KMS-11 (cell line): ENCODE measurements at regions not wholly inside any gene's neighbourhood (a gene's known extent, or its start where the extent isn't known, plus 50 kb on each side); places are given as distances from the start of the nearest gene placed in this dataset.

Experiments
- H2AFZ ChIP-seq: fragments of 200-600 bp; sonication (generic); 2 replicates; pipeline ENCODE4 v1.6.1; 2016; ENCODE audit warnings: antibody characterized with exemption, mixed run types, low read depth
- H3K27ac ChIP-seq: fragments of 200-600 bp; sonication (generic); 2 replicates; pipeline ENCODE4 v1.6.1; 2016; ENCODE audit warnings: mild to moderate bottlenecking, mixed run types
- H3K27me3 ChIP-seq: fragments of 200-600 bp; sonication (generic); 2 replicates; pipeline ENCODE4 v1.6.1; 2017; ENCODE audit warnings: mild to moderate bottlenecking, low read depth, mixed run types, moderate library complexity; ENCODE audit not compliant: insufficient read depth
- H3K36me3 ChIP-seq: fragments of 200-600 bp; sonication (generic); 2 replicates; pipeline ENCODE4 v1.6.1; 2017; ENCODE audit warnings: mild to moderate bottlenecking, mixed run types; ENCODE audit not compliant: insufficient read depth
- H3K4me1 ChIP-seq: fragments of 200-600 bp; sonication (generic); 2 replicates; pipeline ENCODE4 v1.6.1; 2016; ENCODE audit warnings: mild to moderate bottlenecking, low read depth, mixed run types; ENCODE audit not compliant: poor library complexity, severe bottlenecking
- H3K4me2 ChIP-seq: fragments of 200-600 bp; sonication (generic); 2 replicates; pipeline ENCODE4 v1.7.0; 2016; ENCODE audit warnings: mild to moderate bottlenecking, mixed run types
- H3K4me3 ChIP-seq: fragments of 200-600 bp; sonication (generic); IDR thresholded peaks from 2 replicates; pipeline ENCODE4 v1.6.1; 2017; ENCODE audit warnings: low read depth, low read length, mixed read lengths; ENCODE audit not compliant: insufficient read depth
- H3K79me2 ChIP-seq: fragments of 200-600 bp; sonication (generic); 2 replicates; pipeline ENCODE4 v1.6.1; 2016; ENCODE audit warnings: low read depth, mixed run types; ENCODE audit not compliant: insufficient read depth
- H3K9ac ChIP-seq: fragments of 200-600 bp; sonication (generic); 2 replicates; pipeline ENCODE4 v1.6.1; 2016; ENCODE audit warnings: mild to moderate bottlenecking, mixed run types
- H4K20me1 ChIP-seq: fragments of 200-600 bp; sonication (generic); 2 replicates; pipeline ENCODE4 v1.6.1; 2016; ENCODE audit warnings: mild to moderate bottlenecking, mixed run types; ENCODE audit not compliant: insufficient read depth
- CTCF ChIP-seq: fragments of 200-600 bp; sonication (generic); conservative IDR thresholded peaks from 2 replicates; pipeline ENCODE4 v1.6.1; 2017; ENCODE audit warnings: low read depth, mild to moderate bottlenecking, antibody characterized with exemption, low read length, moderate library complexity, mixed read lengths

- Histone ChIP-seq H3K4me2 (no peak overlapping the region), H3K79me2 (no peaks in the 10 kb centered on the region), H3K27me3 (no peaks in the 10 kb centered on the region), H3K9ac (no peak overlapping the region), H3K4me1 (no peaks in the 10 kb centered on the region), H3K36me3 (no peaks in the 10 kb centered on the region), H2AFZ (no peak overlapping the region), H4K20me1 (no peaks in the 10 kb centered on the region), H3K27ac (no peak overlapping the region), H3K4me3 (no peak overlapping the region)
- TF ChIP-seq CTCF, result no peak
Measured at GRCh38 chr11:80849253-80849652, 1408.4 kb upstream of the TENM4 start.

GRCh38 chr11:80846979-80847378, 1406.1 kb upstream of the TENM4 start:
- Histone ChIP-seq H4K20me1 (no peaks in the 10 kb centered on the region), H3K4me3 (no peak overlapping the region), H3K79me2 (no peaks in the 10 kb centered on the region), H3K36me3 (no peaks in the 10 kb centered on the region), H3K9ac (no peak overlapping the region), H3K27ac (no peak overlapping the region), H3K4me2 (no peak overlapping the region), H3K27me3 (no peaks in the 10 kb centered on the region), H3K4me1 (no peaks in the 10 kb centered on the region), H2AFZ (no peak overlapping the region)
- no peak for TF ChIP-seq CTCF

GRCh38 chr11:80846442-80846841, 1405.6 kb upstream of the TENM4 start:
- no peaks in the 10 kb centered on the region for H3K27me3 ChIP-seq
- no peaks in the 10 kb centered on the region for H4K20me1 ChIP-seq
- no peak overlapping the region for H2AFZ ChIP-seq
- H3K4me3 ChIP-seq, result no peak overlapping the region
- H3K36me3 ChIP-seq, result no peaks in the 10 kb centered on the region
- H3K9ac ChIP-seq, result no peak overlapping the region
- no peak overlapping the region for H3K4me2 ChIP-seq
- no peak for TF ChIP-seq CTCF
- H3K4me1 ChIP-seq, result no peaks in the 10 kb centered on the region
- no peaks in the 10 kb centered on the region for H3K79me2 ChIP-seq
- H3K27ac ChIP-seq, result no peak overlapping the region

GRCh38 chr11:80844110-80844819, 1403.4 kb upstream of the TENM4 start:
- no peak overlapping the region for H3K4me2 ChIP-seq
- no peaks in the 10 kb centered on the region for H3K27me3 ChIP-seq
- no peaks in the 10 kb centered on the region for H3K4me1 ChIP-seq
- no peaks in the 10 kb centered on the region for H3K36me3 ChIP-seq
- H3K27ac ChIP-seq, result no peak overlapping the region
- TF ChIP-seq CTCF, result no peak
- no peak overlapping the region for H3K9ac ChIP-seq
- H3K79me2 ChIP-seq, result no peaks in the 10 kb centered on the region
- H4K20me1 ChIP-seq, result no peaks in the 10 kb centered on the region
- H3K4me3 ChIP-seq, result no peak overlapping the region
- no peak overlapping the region for H2AFZ ChIP-seq
